CD4-positive, alpha-beta T cell treated with Interleukin-1 beta for 1 hour (primary cell): ENCODE measurements at regions not wholly inside any gene's neighbourhood (a gene's known extent, or its start where the extent isn't known, plus 50 kb on each side); places are given as distances from the start of the nearest gene placed in this dataset.
"Not testable (repeated sequence)": the region's sequence is repeated elsewhere in the genome, so short reads cannot be mapped to it uniquely, and the experiment has no call there.

Source experiments
- DNase-seq, 2 donors: peaks; one replicate each; pipeline ENCODE4 v3.0.0-alpha.2; 2020 to 2022

- no peak for DNase-seq
These were observed 355.4 kb upstream of the SOX9 start for GRCh38 chr17:71765437-71765836.

GRCh38 chr17:71769850-71770249, 351.0 kb upstream of the SOX9 start:
- DNase-seq: no peak

- no peak for DNase-seq
These were observed 343.7 kb upstream of the SOX9 start for GRCh38 chr17:71777048-71777640.

- no peak for DNase-seq
These were observed 341.3 kb upstream of the SOX9 start for GRCh38 chr17:71779482-71779881.

GRCh38 chr17:71780596-71780995, 340.2 kb upstream of the SOX9 start:
- no peak for DNase-seq

DNA sequence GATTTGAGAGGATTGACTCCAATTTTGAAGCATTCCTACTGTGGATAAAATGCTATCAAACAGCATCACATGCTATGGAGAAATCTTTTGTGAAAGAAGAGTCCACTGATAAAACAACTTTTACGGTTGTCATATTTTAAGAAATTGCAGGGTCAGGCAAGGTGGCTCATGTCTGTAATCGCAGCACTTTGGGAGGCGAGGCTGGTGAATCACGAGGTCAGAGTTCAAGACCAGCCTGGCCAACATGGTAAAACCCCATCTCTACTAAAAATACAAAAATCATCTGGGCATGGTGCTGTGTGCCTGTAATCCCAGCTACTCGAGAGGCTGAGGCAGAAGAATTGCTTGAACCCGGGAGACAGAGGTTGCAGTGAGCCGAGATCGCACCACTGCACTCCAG, 338.8 kb upstream of the SOX9 start:
- DNase-seq: not testable (repeated sequence)

- no peak for DNase-seq
These were observed 330.0 kb upstream of the SOX9 start for GRCh38 chr17:71790791-71791190.

- DNase-seq: no peak
These were observed 329.5 kb upstream of the SOX9 start for GRCh38 chr17:71791311-71791710.

- no peak for DNase-seq
These were observed 327.9 kb upstream of the SOX9 start for GRCh38 chr17:71792966-71793365.

- DNase-seq: no peak
These were observed 327.3 kb upstream of the SOX9 start for GRCh38 chr17:71793518-71793917.

GRCh38 chr17:71798701-71799100, 322.1 kb upstream of the SOX9 start:
- DNase-seq: no peak

GRCh38 chr17:71799657-71800056, 321.2 kb upstream of the SOX9 start:
- DNase-seq: no peak

DNA sequence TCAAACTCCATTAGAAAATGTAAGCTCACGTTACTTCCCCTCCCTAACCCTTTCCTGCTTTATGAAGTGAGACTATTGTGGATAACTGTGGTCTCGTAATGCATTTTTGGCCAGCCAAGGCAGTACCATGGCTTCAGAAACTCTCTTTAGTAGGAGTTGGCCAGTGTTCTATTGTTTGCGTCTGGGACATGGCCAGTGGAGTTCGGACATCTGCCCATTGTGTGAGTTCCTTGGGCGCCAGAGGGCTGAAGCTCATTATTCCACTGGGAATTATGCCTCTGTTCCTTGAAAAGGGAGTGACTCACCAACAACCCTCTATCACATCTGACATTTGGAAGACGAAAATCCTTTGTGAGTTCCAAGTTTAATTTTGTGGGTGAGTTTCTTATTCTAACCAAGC, 319.5 kb upstream of the SOX9 start:
- no peak for DNase-seq

DNA sequence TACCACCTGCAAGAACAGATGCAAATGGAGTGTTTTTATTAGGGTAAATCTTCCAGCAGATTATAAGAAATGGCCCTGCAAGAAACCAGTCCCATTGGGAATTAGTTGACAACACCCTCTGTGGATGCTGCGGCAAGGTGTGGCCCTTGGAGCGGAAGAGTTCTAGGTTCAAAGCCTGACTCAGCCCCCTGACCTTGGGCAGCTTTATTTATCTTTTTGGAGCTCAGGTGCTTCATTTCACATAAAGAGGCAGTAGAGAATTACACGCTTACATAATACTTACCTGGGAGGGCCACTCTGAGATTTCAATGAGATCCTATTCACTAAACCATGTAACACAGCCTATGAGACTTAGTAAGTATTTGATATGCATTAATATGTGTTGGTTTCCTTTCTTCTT, 318.2 kb upstream of the SOX9 start:
- no peak for DNase-seq

DNA sequence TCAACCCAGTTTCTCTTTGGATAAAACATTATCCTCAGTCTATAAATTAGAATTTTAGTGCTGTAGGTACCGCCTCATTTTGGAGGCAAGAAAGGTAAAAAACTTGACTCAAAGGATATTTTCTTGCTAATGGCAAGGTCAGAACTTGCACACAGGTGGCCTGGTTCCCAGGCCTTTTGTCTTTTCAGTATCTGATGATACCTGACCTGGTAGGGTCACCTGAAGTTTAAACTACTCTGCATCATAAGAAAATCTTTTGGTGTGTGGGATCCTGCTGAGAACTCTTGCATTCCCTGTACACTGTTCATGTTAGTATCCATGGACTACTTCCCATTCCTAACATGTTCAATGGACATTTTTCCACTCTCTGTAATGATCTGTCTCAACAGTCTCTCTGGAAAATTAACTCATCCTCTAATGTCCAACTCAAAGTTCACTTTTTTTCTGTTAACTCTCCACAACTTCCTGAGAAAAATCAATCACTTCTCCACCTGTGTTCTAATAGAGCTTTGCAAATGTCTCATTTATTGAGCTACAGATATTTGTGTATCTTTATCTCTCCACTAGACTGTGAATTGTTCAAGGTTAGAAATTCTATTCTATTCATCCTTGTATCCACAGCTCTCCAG, 317.1 kb upstream of the SOX9 start:
- no peak for DNase-seq

- DNase-seq: no peak
These were observed 311.3 kb upstream of the SOX9 start for GRCh38 chr17:71809537-71809936.

- not testable (repeated sequence) for DNase-seq
These were observed 307.0 kb upstream of the SOX9 start for GRCh38 chr17:71813861-71814260.

DNA sequence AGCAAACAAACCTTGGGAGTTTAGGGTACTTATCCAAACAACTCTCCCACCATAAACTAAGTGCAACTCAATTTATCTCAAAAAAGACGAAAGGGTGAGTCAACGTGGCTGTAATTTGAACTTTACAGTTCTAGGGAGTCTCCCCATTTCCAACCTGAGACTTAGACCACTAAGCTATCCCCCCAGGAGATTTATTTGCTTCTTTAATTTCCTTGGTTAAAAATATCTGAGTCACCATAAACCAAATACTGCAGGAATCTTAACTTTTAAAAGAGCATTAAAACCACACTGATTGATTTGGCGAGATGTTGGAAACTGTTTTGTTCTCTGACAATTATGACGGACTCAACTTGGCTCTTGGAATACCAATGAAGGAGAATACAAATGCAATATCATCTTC, 299.3 kb upstream of the SOX9 start:
- DNase-seq: no peak

GRCh38 chr17:71824671-71825070, 296.1 kb upstream of the SOX9 start:
- DNase-seq: no peak

DNA sequence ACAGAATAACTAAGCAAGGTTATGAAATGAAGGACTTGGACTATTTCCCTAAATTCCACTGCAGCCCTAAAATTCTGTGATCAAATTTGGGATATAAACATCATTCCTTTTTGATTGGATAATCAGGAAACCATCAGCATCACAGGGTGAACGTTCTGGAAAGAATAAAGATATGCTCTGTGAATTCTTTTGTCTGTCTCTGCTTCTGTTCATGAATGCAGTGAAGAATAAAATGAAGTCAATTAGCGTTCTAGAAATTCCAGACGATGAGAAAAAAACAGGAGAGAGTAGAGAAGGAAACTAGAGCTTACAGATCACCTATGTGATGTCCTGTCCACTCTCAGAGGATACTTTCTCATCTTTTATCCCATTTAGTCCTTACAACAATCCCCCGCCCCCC, 295.1 kb upstream of the SOX9 start:
- DNase-seq: no peak

DNA sequence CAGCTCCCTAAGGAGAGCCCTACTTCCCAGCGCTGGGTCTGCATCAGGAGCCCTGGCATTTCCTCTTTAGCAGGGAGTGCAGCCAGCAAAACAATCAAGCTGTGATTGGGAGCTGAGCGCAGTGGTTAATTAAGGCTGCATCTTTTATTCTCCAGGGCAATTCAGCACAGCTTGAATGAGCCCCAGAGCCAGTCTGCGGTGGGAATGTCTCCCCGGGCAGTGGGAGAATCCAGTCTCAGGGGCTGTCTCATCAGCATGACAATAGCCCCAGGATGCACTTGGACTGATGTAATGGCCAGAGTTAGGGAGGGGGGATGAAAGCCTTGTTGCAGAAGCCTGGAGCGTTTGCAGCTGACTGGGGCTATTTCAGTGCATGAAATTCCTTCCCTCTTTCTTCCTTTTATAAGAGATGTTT, 292.6 kb upstream of the SOX9 start:
- DNase-seq: no peak

DNA sequence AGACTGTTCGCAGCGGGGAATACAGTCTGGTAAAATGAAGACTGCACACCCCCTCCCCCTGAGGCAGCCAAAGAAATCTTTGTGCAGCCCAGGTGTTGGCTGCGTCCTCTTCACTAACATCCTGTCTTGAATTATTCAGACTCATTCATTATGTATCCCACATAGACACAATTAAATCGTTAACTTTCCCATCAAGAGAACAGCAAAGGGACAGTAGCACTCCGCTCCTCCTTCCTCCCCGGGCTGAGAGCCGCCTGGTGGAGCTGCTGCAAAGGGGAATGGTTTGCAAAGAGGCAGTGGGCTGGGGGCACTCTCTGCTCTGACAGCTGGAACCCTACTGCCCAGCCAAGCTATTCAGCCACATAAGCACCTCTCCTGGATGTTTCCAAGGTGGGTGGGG, 290.0 kb upstream of the SOX9 start:
- DNase-seq: no peak

GRCh38 chr17:71842986-71843385, 277.8 kb upstream of the SOX9 start:
- no peak for DNase-seq

DNA sequence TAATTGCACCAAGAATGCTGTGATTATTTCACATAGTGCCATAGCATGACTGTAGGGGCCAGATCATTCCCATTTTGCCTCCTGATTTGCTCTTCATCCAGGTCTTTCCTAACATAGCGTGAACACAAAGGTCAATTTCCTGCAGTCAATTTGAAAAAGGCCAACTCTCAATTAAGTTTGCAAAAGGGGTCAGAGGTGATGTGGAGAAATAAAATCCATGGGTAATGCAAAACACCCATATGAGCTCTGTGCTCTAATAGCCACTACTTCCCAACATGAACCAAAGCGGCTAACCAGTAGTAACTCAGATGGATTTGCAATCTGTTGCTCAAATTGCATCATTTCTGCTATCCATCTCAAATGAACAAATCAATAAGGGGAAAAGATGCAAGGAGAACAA, 275.5 kb upstream of the SOX9 start:
- no peak for DNase-seq

- no peak for DNase-seq
These were observed 274.2 kb upstream of the SOX9 start for GRCh38 chr17:71846561-71847110.
